Thoracic aorta (tissue), 2 donors: ENCODE measurements at regions not wholly inside any gene's neighbourhood (a gene's known extent, or its start where the extent isn't known, plus 50 kb on each side); places are given as distances from the start of the nearest gene placed in this dataset.

Experiments used
- ATAC-seq: fragments of 150-250 bp; one replicate; pipeline ENCODE4 v1.8.0; 2017; ENCODE audit warnings: low read depth; ENCODE audit not compliant: insufficient number of reproducible peaks, low FRiP score
- DNase-seq: peaks from one replicate; pipeline ENCODE4 v3.0.0-alpha.2; 2020; ENCODE audit warnings: low spot score
- H3K27ac ChIP-seq, 2 donors: fragments of 200-600 bp; sonication (generic); 1 replicate in 1 of 2; 2 replicates in 1 of 2; pipeline ENCODE4 v1.5.1; 2016; ENCODE audit warnings: mild to moderate bottlenecking in 2 of 2, moderate library complexity in 2 of 2
- H3K27me3 ChIP-seq: fragments of 200-600 bp; sonication (generic); replicated peaks from 2 replicates; pipeline ENCODE4 v1.6.0; 2016; ENCODE audit warnings: mild to moderate bottlenecking; ENCODE audit not compliant: insufficient read depth
- H3K36me3 ChIP-seq: fragments of 200-600 bp; sonication (generic); one replicate; pipeline ENCODE4 v1.5.1; 2016
- H3K4me1 ChIP-seq, 2 donors: fragments of 200-600 bp; sonication (generic); 1 replicate in 1 of 2; 2 replicates in 1 of 2; pipeline versions ENCODE4 v1.5.1 to v1.6.0; 2016; ENCODE audit warnings: low read depth in 2 of 2, mild to moderate bottlenecking in 1 of 2; ENCODE audit not compliant: control insufficient read depth in 1 of 2
- H3K4me3 ChIP-seq: fragments of 200-600 bp; sonication (generic); 2 replicates; pipeline ENCODE4 v1.5.1; 2016; ENCODE audit warnings: mild to moderate bottlenecking
- H3K9me3 ChIP-seq: fragments of 200-600 bp; sonication (generic); 2 replicates; pipeline ENCODE4 v1.5.1; 2016
- CTCF ChIP-seq: fragments of 200-600 bp; sonication (generic); IDR thresholded peaks from one replicate; pipeline ENCODE4 v1.5.1; 2019; ENCODE audit warnings: antibody characterized with exemption

- DNase-seq (no peak), ATAC-seq (no peak)
- no peak for TF ChIP-seq CTCF
- H3K4me1 ChIP-seq = peaks cover 10 to 34% of the 10 kb centered on the region in 2 donors
- H3K27me3 ChIP-seq = no peaks in the 10 kb centered on the region
- H3K4me3 ChIP-seq = no peak overlapping the region
- H3K36me3 ChIP-seq = no peaks in the 10 kb centered on the region
- H3K27ac ChIP-seq = peak overlapping the region; percentile 26 to 40
- H3K9me3 ChIP-seq = no peaks in the 10 kb centered on the region
Observed at GRCh38 chr1:70714149-70714548, 303.1 kb downstream of the CTH start.

GRCh38 chr1:70717211-70717610 lies 306.1 kb downstream of the CTH start:
- no peaks in the 10 kb centered on the region for H3K36me3 ChIP-seq
- H3K9me3 ChIP-seq = no peaks in the 10 kb centered on the region
- TF ChIP-seq CTCF = no peak
- no peak for DNase-seq
- no peaks in the 10 kb centered on the region for H3K27me3 ChIP-seq
- H3K4me3 ChIP-seq = no peak overlapping the region
- H3K4me1 ChIP-seq = peaks cover 16 to 41% of the 10 kb centered on the region in 2 donors
- ATAC-seq = no peak
- no peak overlapping the region for H3K27ac ChIP-seq

DNA sequence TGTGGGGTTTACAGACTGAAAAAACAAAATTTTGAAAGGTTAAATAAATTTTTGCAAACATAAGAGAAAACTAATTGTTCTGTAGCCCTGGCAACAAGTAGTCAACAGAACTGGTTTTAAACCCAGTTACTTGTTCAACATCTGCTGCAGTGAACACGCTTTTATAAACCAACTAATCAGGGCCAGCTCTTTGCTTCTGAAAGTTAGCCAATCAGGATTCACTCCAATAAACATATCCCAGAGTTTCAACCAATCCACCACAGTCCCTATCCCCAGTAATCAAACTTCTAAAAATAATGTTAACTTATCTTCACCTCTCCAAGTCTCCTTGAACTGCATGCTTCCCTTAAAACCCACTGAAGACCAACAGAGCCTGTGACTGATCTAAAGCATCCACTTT lies 306.6 kb downstream of the CTH start:
- Histone ChIP-seq H3K4me3 (no peak overlapping the region), H3K27ac (peak overlapping the region; percentile 32 to 45), H3K4me1 (peaks cover 16 to 41% of the 10 kb centered on the region in 2 donors), H3K36me3 (no peaks in the 10 kb centered on the region), H3K27me3 (no peaks in the 10 kb centered on the region), H3K9me3 (no peaks in the 10 kb centered on the region)
- TF ChIP-seq CTCF = no peak
- DNase-seq (no peak), ATAC-seq (no peak)

DNA sequence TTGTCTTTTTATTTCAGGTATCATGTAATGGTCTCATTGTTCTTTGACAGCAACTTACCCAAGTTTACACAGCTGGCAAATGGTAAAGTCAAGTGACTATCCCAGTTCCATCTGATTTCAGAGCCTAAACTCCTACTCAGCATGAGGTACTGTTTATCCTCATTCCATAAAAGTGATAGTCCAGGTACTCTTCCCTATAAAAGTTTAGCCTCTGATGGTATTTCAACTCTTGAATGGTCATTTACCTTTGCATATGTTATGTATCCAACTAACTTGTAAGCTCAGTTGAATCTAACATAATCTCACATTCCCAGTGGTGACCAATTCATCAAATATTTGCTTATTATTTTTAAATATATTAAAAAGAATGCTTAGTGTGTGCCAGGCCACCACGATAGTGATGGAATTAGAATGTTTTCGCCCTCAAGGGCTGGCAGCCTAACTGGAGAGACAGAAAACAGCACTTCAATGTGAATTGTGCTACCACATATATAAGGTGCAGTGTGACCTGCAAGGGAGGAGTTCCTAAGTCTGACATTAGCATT lies 307.1 kb downstream of the CTH start:
- no peak for TF ChIP-seq CTCF
- H3K27ac ChIP-seq = peak overlapping the region; percentile 32 to 45
- ATAC-seq (no peak), DNase-seq (no peak)
- H3K36me3 ChIP-seq = no peaks in the 10 kb centered on the region
- H3K9me3 ChIP-seq = no peaks in the 10 kb centered on the region
- no peak overlapping the region for H3K4me3 ChIP-seq
- H3K27me3 ChIP-seq = no peaks in the 10 kb centered on the region
- H3K4me1 ChIP-seq = peaks cover 16 to 41% of the 10 kb centered on the region in 2 donors

- H3K27me3 ChIP-seq = no peaks in the 10 kb centered on the region
- no peak for DNase-seq
- H3K27ac ChIP-seq = peak overlapping the region in 1 of 2 donors; percentile 45
- peaks cover 13 to 32% of the 10 kb centered on the region in 2 donors for H3K4me1 ChIP-seq
- H3K36me3 ChIP-seq = no peaks in the 10 kb centered on the region
- no peak for TF ChIP-seq CTCF
- no peaks in the 10 kb centered on the region for H3K9me3 ChIP-seq
- ATAC-seq = no peak
- H3K4me3 ChIP-seq = no peak overlapping the region
Observed at GRCh38 chr1:70719154-70719553, 308.1 kb downstream of the CTH start.
